C4-2B (cell line): ENCODE measurements at regions not wholly inside any gene's neighbourhood (a gene's known extent, or its start where the extent isn't known, plus 50 kb on each side); places are given as distances from the start of the nearest gene placed in this dataset.

Experiments
- ZFX ChIP-seq: fragments of 450-650 bp; IDR thresholded peaks from 2 replicates; pipeline ENCODE4 v1.6.1; 2017
- TF ChIP-seq, protein P1 (sequence below): fragments of 450-650 bp; conservative IDR thresholded peaks from 2 replicates; pipeline ENCODE4 v1.5.1; 2017; ENCODE audit warnings: mild to moderate bottlenecking

GRCh38 chr6:158894193-158894592, 75.0 kb upstream of the EZR start:
- TF ChIP-seq, protein P1, sequence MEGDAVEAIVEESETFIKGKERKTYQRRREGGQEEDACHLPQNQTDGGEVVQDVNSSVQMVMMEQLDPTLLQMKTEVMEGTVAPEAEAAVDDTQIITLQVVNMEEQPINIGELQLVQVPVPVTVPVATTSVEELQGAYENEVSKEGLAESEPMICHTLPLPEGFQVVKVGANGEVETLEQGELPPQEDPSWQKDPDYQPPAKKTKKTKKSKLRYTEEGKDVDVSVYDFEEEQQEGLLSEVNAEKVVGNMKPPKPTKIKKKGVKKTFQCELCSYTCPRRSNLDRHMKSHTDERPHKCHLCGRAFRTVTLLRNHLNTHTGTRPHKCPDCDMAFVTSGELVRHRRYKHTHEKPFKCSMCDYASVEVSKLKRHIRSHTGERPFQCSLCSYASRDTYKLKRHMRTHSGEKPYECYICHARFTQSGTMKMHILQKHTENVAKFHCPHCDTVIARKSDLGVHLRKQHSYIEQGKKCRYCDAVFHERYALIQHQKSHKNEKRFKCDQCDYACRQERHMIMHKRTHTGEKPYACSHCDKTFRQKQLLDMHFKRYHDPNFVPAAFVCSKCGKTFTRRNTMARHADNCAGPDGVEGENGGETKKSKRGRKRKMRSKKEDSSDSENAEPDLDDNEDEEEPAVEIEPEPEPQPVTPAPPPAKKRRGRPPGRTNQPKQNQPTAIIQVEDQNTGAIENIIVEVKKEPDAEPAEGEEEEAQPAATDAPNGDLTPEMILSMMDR: no peak
- TF ChIP-seq ZFX: no peak
